OCI-LY3 (cell line): ENCODE measurements at regions not wholly inside any gene's neighbourhood (a gene's known extent, or its start where the extent isn't known, plus 50 kb on each side); places are given as distances from the start of the nearest gene placed in this dataset.
"Not testable (repeated sequence)": the region's sequence is repeated elsewhere in the genome, so short reads cannot be mapped to it uniquely, and the experiment has no call there.

Source experiments
- H2AFZ ChIP-seq: fragments of 200-600, 300-600 bp; shearing (Covaris generic); 2 replicates; pipeline ENCODE4 v1.6.0; 2014; ENCODE audit warnings: antibody characterized with exemption, low read depth, low read length
- H3K27ac ChIP-seq: fragments of 200-600, 300-600 bp; sonication (generic); 2 replicates; pipeline ENCODE4 v1.5.1; 2014; ENCODE audit warnings: mild to moderate bottlenecking, low read length, moderate library complexity, mixed read lengths
- H3K27me3 ChIP-seq: fragments of 200-600, 300-600 bp; sonication (generic); 2 replicates; pipeline ENCODE4 v1.6.1; 2014; ENCODE audit warnings: low read depth, low read length, mixed read lengths
- H3K36me3 ChIP-seq: fragments of 200-600, 300-600 bp; sonication (generic); replicated peaks from 2 replicates; pipeline ENCODE3; 2014; ENCODE audit warnings: low read depth, low read length, mixed read lengths
- H3K4me1 ChIP-seq: fragments of 300-600, 200-600 bp; sonication (generic); 2 replicates; pipeline ENCODE4 v1.6.1; 2014; ENCODE audit warnings: low read length, mixed read lengths
- H3K4me2 ChIP-seq: fragments of 200-600, 300-600 bp; sonication (generic); 2 replicates; pipeline ENCODE4 v1.6.1; 2014; ENCODE audit warnings: low read length, mixed read lengths
- H3K4me3 ChIP-seq: fragments of 300-600, 200-600 bp; sonication (generic); 2 replicates; pipeline ENCODE4 v1.5.1; 2014; ENCODE audit warnings: antibody characterized with exemption, mild to moderate bottlenecking, low read length, moderate library complexity
- H3K79me2 ChIP-seq: fragments of 300-600, 200-600 bp; shearing (Covaris generic); 2 replicates; pipeline ENCODE4 v1.6.1; 2014; ENCODE audit warnings: mild to moderate bottlenecking, low read length, mixed read lengths
- H3K9ac ChIP-seq: fragments of 300-600, 200-600 bp; shearing (Covaris generic); 2 replicates; pipeline ENCODE4 v1.6.0; 2014; ENCODE audit warnings: mild to moderate bottlenecking, low read length, moderate library complexity
- H3K9me3 ChIP-seq: fragments of 200-600, 300-600 bp; shearing (Covaris generic); 2 replicates; pipeline ENCODE4 v1.6.1; 2014; ENCODE audit warnings: low read length, mixed read lengths; ENCODE audit not compliant: insufficient read depth
- H4K20me1 ChIP-seq: fragments of 200-600, 300-600 bp; sonication (generic); 2 replicates; pipeline ENCODE4 v1.6.1; 2016; ENCODE audit warnings: low read length, mixed read lengths; ENCODE audit not compliant: insufficient read depth
- CTCF ChIP-seq: fragments of 200-600, 300-600 bp; sonication (generic); IDR thresholded peaks from 2 replicates; pipeline ENCODE4 v1.5.1; 2014; ENCODE audit warnings: antibody characterized with exemption, low read length, low read depth
- EZH2phosphoT487 ChIP-seq: fragments of 200-600 bp; shearing (Covaris generic); IDR thresholded peaks from 2 replicates; pipeline ENCODE4 v1.6.1; 2018; ENCODE audit warnings: antibody characterized with exemption, mixed run types, low read depth

DNA sequence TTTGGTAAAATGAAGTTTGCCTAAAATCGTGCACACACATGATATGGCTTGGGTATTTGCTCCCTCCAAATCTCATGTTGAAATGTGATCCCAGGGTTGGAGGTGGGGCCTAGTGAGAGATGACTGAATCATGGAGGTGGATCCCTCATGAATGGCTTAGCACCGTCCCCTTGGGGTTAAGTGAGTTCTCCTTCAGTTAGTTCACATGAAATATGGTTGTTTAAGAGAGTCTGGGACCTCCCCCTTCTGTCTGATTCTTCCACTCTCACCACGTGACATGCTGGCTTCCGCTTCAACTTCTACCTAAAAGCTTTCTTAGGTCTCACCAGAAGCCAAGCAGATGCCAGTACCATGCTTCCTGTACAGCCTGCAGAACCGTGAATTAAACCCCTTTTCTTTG lies 58.4 kb downstream of the SIPA1L2 start:
- H3K9me3 ChIP-seq = no peaks in the 10 kb centered on the region
- H3K4me1 ChIP-seq = peaks cover 2% of the 10 kb centered on the region; the same call in 1 of the 2 replicates
- no peaks in the 10 kb centered on the region for H3K79me2 ChIP-seq
- H2AFZ ChIP-seq = no peak overlapping the region
- no peaks in the 10 kb centered on the region for H3K27me3 ChIP-seq
- H4K20me1 ChIP-seq = no peaks in the 10 kb centered on the region
- TF ChIP-seq CTCF (no peak), EZH2phosphoT487 (no peak)
- no peak overlapping the region for H3K27ac ChIP-seq
- no peak overlapping the region for H3K9ac ChIP-seq
- no peaks in the 10 kb centered on the region for H3K36me3 ChIP-seq
- no peak overlapping the region for H3K4me3 ChIP-seq
- H3K4me2 ChIP-seq = no peak overlapping the region

DNA sequence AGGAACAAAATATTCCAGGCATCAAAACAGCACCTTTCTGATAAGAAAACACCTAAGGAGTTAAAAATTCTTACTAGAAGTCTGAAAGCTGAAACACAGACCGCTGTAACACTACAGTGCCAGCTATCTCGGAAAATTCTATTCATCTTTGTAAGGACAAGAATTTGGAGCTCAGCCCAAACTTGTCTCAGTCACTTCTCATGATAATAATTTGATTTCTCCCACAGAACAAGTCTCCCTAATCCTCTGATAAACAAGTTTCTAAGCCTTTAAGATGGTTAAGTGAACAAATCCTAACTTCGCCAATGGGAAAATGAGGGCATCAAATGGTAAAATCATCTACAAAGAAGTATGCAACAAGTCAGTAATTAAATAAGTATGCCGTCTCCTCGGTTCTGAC lies 59.9 kb downstream of the SIPA1L2 start:
- peaks cover 2% of the 10 kb centered on the region; the same call in 1 of the 2 replicates for H3K4me1 ChIP-seq
- H3K79me2 ChIP-seq = no peaks in the 10 kb centered on the region
- H2AFZ ChIP-seq = no peak overlapping the region
- no peak overlapping the region for H3K4me2 ChIP-seq
- no peak overlapping the region for H3K4me3 ChIP-seq
- H3K27me3 ChIP-seq = no peaks in the 10 kb centered on the region
- no peaks in the 10 kb centered on the region for H3K36me3 ChIP-seq
- no peak overlapping the region for H3K9ac ChIP-seq
- H4K20me1 ChIP-seq = no peaks in the 10 kb centered on the region
- TF ChIP-seq CTCF (no peak), EZH2phosphoT487 (no peak)
- no peaks in the 10 kb centered on the region for H3K9me3 ChIP-seq
- no peak overlapping the region for H3K27ac ChIP-seq

GRCh38 chr1:232569554-232569921 lies 60.4 kb downstream of the SIPA1L2 start:
- H3K9ac ChIP-seq, H3K27ac ChIP-seq, H4K20me1 ChIP-seq, H3K27me3 ChIP-seq, H2AFZ ChIP-seq, H3K4me2 ChIP-seq, H3K79me2 ChIP-seq, H3K4me3 ChIP-seq, H3K4me1 ChIP-seq, H3K36me3 ChIP-seq, H3K9me3 ChIP-seq: not testable (repeated sequence)

- peaks cover 2% of the 10 kb centered on the region; the same call in 1 of the 2 replicates for H3K4me1 ChIP-seq
- no peak for TF ChIP-seq EZH2phosphoT487
- TF ChIP-seq CTCF = no peak
Observed at GRCh38 chr1:232568906-232569553, 60.9 kb downstream of the SIPA1L2 start.

More at GRCh38 chr1:232568906-232569553, 60.9 kb downstream of the SIPA1L2 start:
- no peaks in the 10 kb centered on the region for H3K36me3 ChIP-seq
- H3K79me2 ChIP-seq = no peaks in the 10 kb centered on the region
- no peak overlapping the region for H3K27ac ChIP-seq
- no peak overlapping the region for H3K9ac ChIP-seq
- H3K27me3 ChIP-seq = no peaks in the 10 kb centered on the region
- H3K4me2 ChIP-seq = no peak overlapping the region
- H4K20me1 ChIP-seq = no peaks in the 10 kb centered on the region
- no peak overlapping the region for H3K4me3 ChIP-seq
- H2AFZ ChIP-seq = no peak overlapping the region
- no peaks in the 10 kb centered on the region for H3K9me3 ChIP-seq
